D721Med (cell line): ENCODE measurements at regions not wholly inside any gene's neighbourhood (a gene's known extent, or its start where the extent isn't known, plus 50 kb on each side); places are given as distances from the start of the nearest gene placed in this dataset.

Experiments
- DNase-seq: peaks from one replicate; pipeline ENCODE4 v3.0.0; 2011; ENCODE audit warnings: low spot score; ENCODE audit not compliant: insufficient read length
- FAIRE-seq: peaks from 2 replicates; lab custom pipeline; 2011; peaks lifted over from hg19 to GRCh38; lab: Jason Lieb, UNC
- CTCF ChIP-seq: IDR thresholded peaks from 2 replicates; pipeline ENCODE4 v1.5.1; 2012; ENCODE audit warnings: mild to moderate bottlenecking, control low read depth; ENCODE audit not compliant: insufficient read depth; ENCODE audit errors: missing control alignments

- FAIRE-seq (no peak), DNase-seq (no peak)
- TF ChIP-seq CTCF = no peak
These were observed 61.7 kb upstream of the CDIN1 start for GRCh38 chr15:36517758-36518157.

- FAIRE-seq (no peak), DNase-seq (no peak)
- TF ChIP-seq CTCF = no peak
These were observed 60.4 kb upstream of the CDIN1 start for GRCh38 chr15:36519067-36519466.

GRCh38 chr15:36525430-36525829 is 54.0 kb upstream of the CDIN1 start:
- no peak for FAIRE-seq
- DNase-seq = no peak
- no peak for TF ChIP-seq CTCF

- TF ChIP-seq CTCF = no peak
- FAIRE-seq (peak; percentile 41), DNase-seq (no peak)
These were observed 51.9 kb upstream of the CDIN1 start for GRCh38 chr15:36527235-36528162.

- FAIRE-seq (no peak), DNase-seq (no peak)
- no peak for TF ChIP-seq CTCF
These were observed 50.0 kb upstream of the CDIN1 start for GRCh38 chr15:36529296-36530011.
